H1 (cell line): ENCODE measurements at regions not wholly inside any gene's neighbourhood (a gene's known extent, or its start where the extent isn't known, plus 50 kb on each side); places are given as distances from the start of the nearest gene placed in this dataset.

Experiments
- CTCF ChIA-PET: fragments of 300-600 bp; sonication (Branson Sonifier 250); formaldehyde crosslinking; loops from one replicate; lab custom pipeline; 2021; ENCODE audit not compliant: partially characterized antibody; lab: Charles Lee
- POLR2A ChIA-PET: fragments of 300-600 bp; sonication (Branson Sonifier 250); formaldehyde crosslinking; loops from one replicate; lab custom pipeline; 2021; ENCODE audit warnings: inconsistent platforms; ENCODE audit not compliant: partially characterized antibody; lab: Charles Lee
- DNase-seq, 2 experiments: peaks; one replicate each; pipeline versions ENCODE4 v3.0.0 to v3.0.0-alpha.2; 2010 to 2022; ENCODE audit warnings: low spot score in 2 of 2, low read depth in 1 of 2, mixed read lengths in 1 of 2
- FAIRE-seq: peaks from 2 replicates; lab custom pipeline; 2011; peaks lifted over from hg19 to GRCh38; lab: Jason Lieb, UNC
- H2AFZ ChIP-seq: 2 replicates; pipeline ENCODE4 v1.8.1; 2012; ENCODE audit warnings: low read length, inconsistent platforms
- H2AK5ac ChIP-seq: 2 replicates; pipeline ENCODE4 v1.6.1; 2013; ENCODE audit warnings: low read depth, low read length
- H2BK120ac ChIP-seq: replicated peaks from 2 replicates; pipeline ENCODE3; 2013; ENCODE audit warnings: low read depth, low read length, inconsistent platforms
- H2BK12ac ChIP-seq: 2 replicates; pipeline ENCODE4 v1.6.1; 2013; ENCODE audit warnings: low read depth, low read length
- H2BK15ac ChIP-seq: 2 replicates; pipeline ENCODE4 v1.6.1; 2013; ENCODE audit warnings: low read length
- H2BK20ac ChIP-seq: 2 replicates; pipeline ENCODE4 v1.6.1; 2013; ENCODE audit warnings: low read length
- H2BK5ac ChIP-seq: 2 replicates; pipeline ENCODE4 v1.6.1; 2013; ENCODE audit warnings: low read depth, low read length
- H3K14ac ChIP-seq: 2 replicates; pipeline ENCODE4 v1.6.1; 2013; ENCODE audit warnings: inconsistent platforms; ENCODE audit not compliant: insufficient read length
- H3K18ac ChIP-seq: 2 replicates; pipeline ENCODE4 v1.6.1; 2013; ENCODE audit warnings: low read length; ENCODE audit errors: extremely low read depth
- H3K23ac ChIP-seq: 2 replicates; pipeline ENCODE4 v1.6.1; 2013; ENCODE audit warnings: inconsistent platforms; ENCODE audit not compliant: insufficient read length
- H3K23me2 ChIP-seq: 2 replicates; pipeline ENCODE4 v1.6.1; 2013; ENCODE audit warnings: low read depth, low read length
- H3K27ac ChIP-seq: 2 replicates; pipeline ENCODE4 v1.6.1; 2011; ENCODE audit warnings: low read depth, low read length, inconsistent platforms
- H3K27me3 ChIP-seq, 4 experiments: replicated peaks in 1 of 4; 1 replicate in 1 of 4; 2 replicates in 3 of 4; pipeline versions ENCODE4 v1.6.1 to v1.8.1; 2011 to 2013; ENCODE audit warnings: low read length in 3 of 4, mild to moderate bottlenecking in 3 of 4, inconsistent platforms in 2 of 4, mixed read lengths in 2 of 4, moderate library complexity in 1 of 4; ENCODE audit not compliant: control insufficient read depth in 3 of 4, insufficient read depth in 3 of 4; ENCODE audit errors: extremely low read depth in 1 of 4
- H3K36me3 ChIP-seq, 4 experiments: 2 replicates each; pipeline versions ENCODE4 v1.6.1 to v1.8.1; 2011 to 2013; ENCODE audit warnings: mild to moderate bottlenecking in 4 of 4, low read length in 3 of 4, moderate library complexity in 2 of 4, control low read depth in 1 of 4, inconsistent platforms in 1 of 4; ENCODE audit not compliant: insufficient read depth in 4 of 4, control insufficient read depth in 2 of 4
- H3K4ac ChIP-seq: replicated peaks from 2 replicates; pipeline ENCODE3; 2013; ENCODE audit warnings: low read length, low read depth, mixed read lengths, inconsistent platforms; ENCODE audit not compliant: insufficient read length
- H3K4me1 ChIP-seq, 4 experiments: replicated peaks in 1 of 4; 1 replicate in 1 of 4; 2 replicates in 3 of 4; pipeline versions ENCODE4 v1.6.1 to v1.8.1; 2011 to 2013; ENCODE audit warnings: low read length in 3 of 4, inconsistent platforms in 2 of 4, mixed read lengths in 1 of 4; ENCODE audit not compliant: insufficient read depth in 4 of 4, control insufficient read depth in 3 of 4
- H3K4me2 ChIP-seq, 2 experiments: 2 replicates each; pipeline versions ENCODE4 v1.6.1 to v1.8.1; 2011 to 2013; ENCODE audit warnings: low read depth in 2 of 2, low read length in 2 of 2, control low read depth in 1 of 2, inconsistent platforms in 1 of 2, mild to moderate bottlenecking in 1 of 2; ENCODE audit not compliant: insufficient read depth in 1 of 2
- H3K4me3 ChIP-seq, 4 experiments: fragments of 200-600, 300-600 bp in 1 of 4; sonication (generic), shearing (Covaris generic), sonication (Bioruptor Twin) in 1 of 4; 2 replicates each; pipeline versions ENCODE4 v1.5.1 to v1.8.1; 2011 to 2016; ENCODE audit warnings: low read length in 4 of 4, low read depth in 3 of 4, control low read depth in 2 of 4, inconsistent platforms in 2 of 4, mild to moderate bottlenecking in 2 of 4, mixed read lengths in 1 of 4, moderate library complexity in 1 of 4; ENCODE audit not compliant: insufficient read depth in 2 of 4; ENCODE audit errors: extremely low read depth in 1 of 4
- H3K56ac ChIP-seq: replicated peaks from 2 replicates; pipeline ENCODE3; 2013; ENCODE audit warnings: low read depth, mild to moderate bottlenecking, mixed read lengths, low read length, inconsistent platforms; ENCODE audit not compliant: insufficient read length
- H3K79me1 ChIP-seq: 2 replicates; pipeline ENCODE4 v1.6.1; 2013; ENCODE audit warnings: low read depth, low read length, control low read depth
- H3K79me2 ChIP-seq, 2 experiments: 2 replicates each; pipeline versions ENCODE4 v1.6.1 to v1.8.1; 2012 to 2013; ENCODE audit warnings: low read length in 2 of 2, mild to moderate bottlenecking in 2 of 2, inconsistent platforms in 1 of 2; ENCODE audit not compliant: insufficient read depth in 2 of 2, control insufficient read depth in 1 of 2
- H3K9ac ChIP-seq, 4 experiments: replicated peaks in 1 of 4; 1 replicate in 1 of 4; 2 replicates in 3 of 4; pipeline versions ENCODE4 v1.6.1 to v1.8.1; 2011 to 2013; ENCODE audit warnings: low read depth in 3 of 4, low read length in 3 of 4, control low read depth in 2 of 4, mild to moderate bottlenecking in 2 of 4, moderate library complexity in 2 of 4, inconsistent platforms in 1 of 4; ENCODE audit errors: extremely low read depth in 1 of 4
- H3K9me3 ChIP-seq, 2 experiments: 2 replicates each; pipeline versions ENCODE4 v1.6.1 to v1.8.1; 2012 to 2013; ENCODE audit warnings: mild to moderate bottlenecking in 2 of 2, moderate library complexity in 2 of 2, control low read depth in 1 of 2, inconsistent platforms in 1 of 2, low read depth in 1 of 2, low read length in 1 of 2, mixed read lengths in 1 of 2; ENCODE audit not compliant: insufficient read depth in 2 of 2
- H4K20me1 ChIP-seq, 2 experiments: replicated peaks in 1 of 2; 2 replicates each; pipeline versions ENCODE3 to v1.8.1; 2011 to 2013; ENCODE audit warnings: inconsistent platforms in 2 of 2, low read length in 2 of 2, mild to moderate bottlenecking in 1 of 2; ENCODE audit not compliant: insufficient read depth in 2 of 2, control insufficient read depth in 1 of 2
- H4K5ac ChIP-seq: 2 replicates; pipeline ENCODE4 v1.6.1; 2013; ENCODE audit warnings: low read length, low read depth, mixed read lengths, inconsistent platforms; ENCODE audit not compliant: insufficient read length
- H4K8ac ChIP-seq: 2 replicates; pipeline ENCODE4 v1.8.0; 2013; ENCODE audit warnings: mild to moderate bottlenecking, moderate library complexity, low read length, inconsistent platforms; ENCODE audit not compliant: insufficient read depth; ENCODE audit errors: extremely low read depth
- H4K91ac ChIP-seq: replicated peaks from 2 replicates; pipeline ENCODE3; 2013; ENCODE audit warnings: low read length, mixed read lengths, inconsistent platforms; ENCODE audit not compliant: insufficient read length
- ATF3 ChIP-seq: IDR thresholded peaks from 2 replicates; pipeline ENCODE4 v1.6.1; 2011; ENCODE audit warnings: low read depth, mild to moderate bottlenecking, low read length; ENCODE audit not compliant: insufficient read depth
- CBX5 ChIP-seq: fragments of 300-800, 300-1000 bp; sonication (generic); IDR thresholded peaks from 2 replicates; pipeline ENCODE4 v1.7.1; 2016; ENCODE audit warnings: antibody characterized with exemption, low read length, low read depth
- CBX8 ChIP-seq: fragments of 300-800, 300-1000 bp; sonication (generic); IDR thresholded peaks from 2 replicates; pipeline ENCODE4 v1.7.1; 2016; ENCODE audit warnings: low read depth, low read length, borderline replicate concordance
- CHD1 ChIP-seq: IDR thresholded peaks from 2 replicates; pipeline ENCODE4 v1.6.1; 2012; ENCODE audit warnings: low read depth, low read length, improper control_type of control experiment
- CTBP2 ChIP-seq: IDR thresholded peaks from 2 replicates; pipeline ENCODE4 v1.7.0; 2011; ENCODE audit warnings: borderline replicate concordance, mild to moderate bottlenecking, moderate library complexity, mixed read lengths, low read length; ENCODE audit not compliant: insufficient read depth, insufficient read length
- E2F6 ChIP-seq: IDR thresholded peaks from 2 replicates; pipeline ENCODE4 v1.6.1; 2012; ENCODE audit warnings: inconsistent platforms
- EGR1 ChIP-seq: IDR thresholded peaks from 2 replicates; pipeline ENCODE4 v1.6.1; 2011; ENCODE audit warnings: low read depth, low read length, borderline replicate concordance
- EZH2 ChIP-seq: fragments of 200-600 bp; sonication (generic); IDR thresholded peaks from 2 replicates; pipeline ENCODE4 v1.7.1; 2012; ENCODE audit warnings: low read depth, mild to moderate bottlenecking, moderate library complexity, low read length, inconsistent platforms; ENCODE audit not compliant: severe bottlenecking
- HDAC2 ChIP-seq, 2 experiments: fragments of 300-600 bp in 1 of 2; sonication (generic) in 1 of 2; IDR thresholded peaks; 2 replicates each; pipeline ENCODE4 v1.6.1; 2011 to 2012; ENCODE audit warnings: low read depth in 2 of 2, low read length in 2 of 2, mild to moderate bottlenecking in 2 of 2, moderate library complexity in 2 of 2, borderline replicate concordance in 1 of 2, inconsistent platforms in 1 of 2
- MAFK ChIP-seq: IDR thresholded peaks from 2 replicates; pipeline ENCODE4 v1.6.1; 2012; ENCODE audit warnings: low read depth, mild to moderate bottlenecking, improper control_type of control experiment, low read length
- POLR2A ChIP-seq, 2 experiments: IDR thresholded peaks; 1 replicate in 1 of 2; 2 replicates in 1 of 2; pipeline ENCODE4 v1.6.1; 2011; ENCODE audit warnings: low read depth in 2 of 2, low read length in 2 of 2, mild to moderate bottlenecking in 2 of 2; ENCODE audit errors: control extremely low read depth in 1 of 2
- SIRT6 ChIP-seq: IDR thresholded peaks from one replicate; pipeline ENCODE4 v1.7.1; 2012; ENCODE audit warnings: low read length, inconsistent platforms
- SIX5 ChIP-seq: IDR thresholded peaks from 2 replicates; pipeline ENCODE4 v1.6.1; 2011; ENCODE audit warnings: mild to moderate bottlenecking, low read depth, low read length
- SRF ChIP-seq: IDR thresholded peaks from 2 replicates; pipeline ENCODE4 v1.6.1; 2011; ENCODE audit warnings: mild to moderate bottlenecking, low read depth, low read length, moderate library complexity
- WGBS, 2 experiments: shearing (Covaris generic) in 1 of 2; methylation state at CpG; one replicate each; pipeline versions ENCODE4 v1.1.6 to v1.1.7; 2013 to 2015; ENCODE audit warnings: low lambda C conversion rate in 2 of 2, mixed read lengths in 2 of 2, inconsistent platforms in 1 of 2, low coverage in 1 of 2, missing lambda C conversion rate in 1 of 2; ENCODE audit not compliant: insufficient replicate concordance in 2 of 2, insufficient coverage in 1 of 2, insufficient read length in 1 of 2; ENCODE audit errors: extremely low coverage in 1 of 2, missing lambda C conversion rate in 1 of 2; 5-methylcytosine and 5-hydroxymethylcytosine counted together

- H3K4me2 ChIP-seq, result no peak overlapping the region
- no peak overlapping the region for H2BK15ac ChIP-seq
- H3K56ac ChIP-seq, result no peak overlapping the region
- no peak overlapping the region for H3K4me3 ChIP-seq
- no peak overlapping the region for H3K18ac ChIP-seq
- H3K23ac ChIP-seq, result no peak overlapping the region
- no peak for FAIRE-seq
- no peak overlapping the region for H2AK5ac ChIP-seq
- H3K9ac ChIP-seq, result no peak overlapping the region
- WGBS, 2 experiments, result 95% methylated on average over 4 of the region's 4 CpGs; no CpG with 5 or more reads in 1 of the 2 experiments
- ChIA-PET POLR2A (no interaction called here), CTCF (interaction anchor here (0.5 to 1.3 kb wide), 5 partner anchors 25 to 1432 kb away, joined by 3 to 4 read pairs (median 3); no protein-coding TSS in a partner anchor)
- H3K9me3 ChIP-seq, result no peaks in the 10 kb centered on the region
- H4K20me1 ChIP-seq, result no peaks in the 10 kb centered on the region
- H2BK5ac ChIP-seq, result no peak overlapping the region
- H3K4me1 ChIP-seq, result peaks cover 0 to 13% (median 5%) of the 10 kb centered on the region in 4 experiments; a peak in 4 of 7 replicates
- H2BK12ac ChIP-seq, result no peak overlapping the region
- H3K23me2 ChIP-seq, result peaks cover 5% of the 10 kb centered on the region; the same call in 1 of the 2 replicates
- no peak overlapping the region for H2AFZ ChIP-seq
- H3K14ac ChIP-seq, result no peak overlapping the region
- no peak overlapping the region for H2BK20ac ChIP-seq
- no peaks in the 10 kb centered on the region; a peak in 1 of 8 replicates for H3K36me3 ChIP-seq
- no peak for DNase-seq
- H3K4ac ChIP-seq, result no peak overlapping the region
- H4K91ac ChIP-seq, result no peak overlapping the region
- no peak overlapping the region for H3K27ac ChIP-seq
- H4K8ac ChIP-seq, result no peak overlapping the region
- H4K5ac ChIP-seq, result no peak overlapping the region
- H3K79me1 ChIP-seq, result no peaks in the 10 kb centered on the region
- peaks cover 0 to 3% (median 1%) of the 10 kb centered on the region in 4 experiments; a peak in 2 of 7 replicates for H3K27me3 ChIP-seq
- H2BK120ac ChIP-seq, result no peak overlapping the region
- H3K79me2 ChIP-seq, result no peaks in the 10 kb centered on the region
- TF ChIP-seq CBX8 (no peak), POLR2A (IDR thresholded peaks at IDR 0.05; ENCODE audit: control extremely low read depth in 1 of 2, low read depth in 2 of 2, low read length in 2 of 2) (no peak), SIX5 (no peak), SRF (no peak), EGR1 (no peak), CBX5 (no peak), SIRT6 (no peak), CTBP2 (no peak), E2F6 (no peak), EZH2 (no peak), ATF3 (no peak), HDAC2 (IDR thresholded peaks at IDR 0.05; ENCODE audit: borderline replicate concordance in 1 of 2, low read depth in 2 of 2, low read length in 2 of 2) (no peak), CHD1 (no peak), MAFK (no peak)
Measured at GRCh38 chr1:114215436-114215835, 61.8 kb upstream of the SYT6 start.
